ENCODE measurements at regions not wholly inside any gene's neighbourhood (a gene's known extent, or its start where the extent isn't known, plus 50 kb on each side); places are given as distances from the start of the nearest gene placed in this dataset.

DNA sequence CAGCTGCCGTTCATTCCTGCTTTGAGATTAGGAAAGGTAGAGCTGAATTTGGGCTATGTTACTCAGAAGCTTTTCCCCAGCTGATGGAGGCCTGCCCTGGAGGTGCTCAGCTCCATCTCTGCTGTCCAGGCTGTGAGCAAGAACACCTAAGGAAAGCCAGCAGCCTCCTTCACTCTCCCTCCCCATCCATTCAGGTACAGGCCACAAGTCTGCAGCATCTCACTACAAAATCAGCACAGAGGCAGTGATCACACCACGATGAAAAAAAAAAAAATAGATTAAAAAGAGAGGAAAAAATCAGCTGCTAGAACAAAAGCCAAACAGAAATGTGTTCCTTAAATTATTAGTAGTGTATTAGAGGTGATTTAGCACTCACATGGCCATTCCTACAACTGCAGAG, 515.0 kb downstream of the CDH26 start:
- Histone ChIP-seq H3K27me3 (ENCODE audit: insufficient read depth) (no peaks in the 10 kb centered on the region), H3K4me1 (ENCODE audit: control insufficient read depth in 1 of 2, insufficient read depth in 2 of 2, low read depth in 1 of 2, low read length in 1 of 2) (no peaks in the 10 kb centered on the region), H3K4me2 (no peak overlapping the region), H3K9me3 (no peaks in the 10 kb centered on the region), H4K20me1 (ENCODE audit: insufficient read depth) (no peaks in the 10 kb centered on the region), H3K4me3 (ENCODE audit: low read depth in 2 of 2, low read length in 1 of 2) (no peak overlapping the region), H3K79me2 (ENCODE audit: insufficient read depth) (no peaks in the 10 kb centered on the region), H2AFZ (ENCODE audit: low read depth) (no peak overlapping the region), H3K9me2 (no peaks in the 10 kb centered on the region), H3K36me3 (replicated peaks in 1 of 2; ENCODE audit: control insufficient read depth in 1 of 2, insufficient read depth in 2 of 2, low read length in 1 of 2) (no peaks in the 10 kb centered on the region), H3F3A (replicated peaks; ENCODE audit: insufficient read depth) (no peaks in the 10 kb centered on the region), H3K9ac (no peak overlapping the region), H3K27ac (ENCODE audit: low read depth in 2 of 2, low read length in 1 of 2) (no peak overlapping the region)
- DNase-seq = no peak
- ChIA-PET CTCF (interaction anchor here (0.7 to 2.0 kb wide), 2 partner anchors 9 to 12 kb away, joined by 3 to 7 read pairs; no protein-coding TSS in a partner anchor), POLR2A (no interaction called here)
- TF ChIP-seq, protein P1, sequence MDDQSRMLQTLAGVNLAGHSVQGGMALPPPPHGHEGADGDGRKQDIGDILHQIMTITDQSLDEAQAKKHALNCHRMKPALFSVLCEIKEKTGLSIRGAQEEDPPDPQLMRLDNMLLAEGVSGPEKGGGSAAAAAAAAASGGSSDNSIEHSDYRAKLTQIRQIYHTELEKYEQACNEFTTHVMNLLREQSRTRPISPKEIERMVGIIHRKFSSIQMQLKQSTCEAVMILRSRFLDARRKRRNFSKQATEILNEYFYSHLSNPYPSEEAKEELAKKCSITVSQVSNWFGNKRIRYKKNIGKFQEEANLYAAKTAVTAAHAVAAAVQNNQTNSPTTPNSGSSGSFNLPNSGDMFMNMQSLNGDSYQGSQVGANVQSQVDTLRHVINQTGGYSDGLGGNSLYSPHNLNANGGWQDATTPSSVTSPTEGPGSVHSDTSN (IDR thresholded peaks at IDR 0.05) = no peak
- TF ChIP-seq TAF1 (IDR thresholded peaks at IDR 0.05; ENCODE audit: borderline replicate concordance, low read depth, low read length) = no peak
- TF ChIP-seq RXRA (IDR thresholded peaks at IDR 0.05; ENCODE audit: borderline replicate concordance, low read depth) = no peak
- no peak for TF ChIP-seq TCF12 (IDR thresholded peaks at IDR 0.05)
- TF ChIP-seq SMC3 (IDR thresholded peaks at IDR 0.05; ENCODE audit: low read depth, low read length) = no peak
- no peak for TF ChIP-seq TEAD4 (IDR thresholded peaks at IDR 0.05; ENCODE audit: borderline replicate concordance, insufficient read depth)
- TF ChIP-seq MXI1 (IDR thresholded peaks at IDR 0.05; ENCODE audit: low read depth, low read length) = no peak
- TF ChIP-seq, protein P2, sequence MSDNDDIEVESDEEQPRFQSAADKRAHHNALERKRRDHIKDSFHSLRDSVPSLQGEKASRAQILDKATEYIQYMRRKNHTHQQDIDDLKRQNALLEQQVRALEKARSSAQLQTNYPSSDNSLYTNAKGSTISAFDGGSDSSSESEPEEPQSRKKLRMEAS (IDR thresholded peaks at IDR 0.05; ENCODE audit: low read depth) = no peak
- TF ChIP-seq, protein P3, sequence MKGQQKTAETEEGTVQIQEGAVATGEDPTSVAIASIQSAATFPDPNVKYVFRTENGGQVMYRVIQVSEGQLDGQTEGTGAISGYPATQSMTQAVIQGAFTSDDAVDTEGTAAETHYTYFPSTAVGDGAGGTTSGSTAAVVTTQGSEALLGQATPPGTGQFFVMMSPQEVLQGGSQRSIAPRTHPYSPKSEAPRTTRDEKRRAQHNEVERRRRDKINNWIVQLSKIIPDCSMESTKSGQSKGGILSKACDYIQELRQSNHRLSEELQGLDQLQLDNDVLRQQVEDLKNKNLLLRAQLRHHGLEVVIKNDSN (IDR thresholded peaks at IDR 0.05; ENCODE audit: borderline replicate concordance, low read depth) = no peak
- no peak for TF ChIP-seq FOXM1 (IDR thresholded peaks at IDR 0.05; ENCODE audit: low read depth)
- no peak for TF ChIP-seq JUND (IDR thresholded peaks at IDR 0.05)
- no peak for TF ChIP-seq RFX5 (IDR thresholded peaks at IDR 0.05; ENCODE audit: low read length)
- TF ChIP-seq SIN3A (IDR thresholded peaks at IDR 0.05; ENCODE audit: borderline replicate concordance, low read depth, low read length) = no peak
- TF ChIP-seq, protein P4, sequence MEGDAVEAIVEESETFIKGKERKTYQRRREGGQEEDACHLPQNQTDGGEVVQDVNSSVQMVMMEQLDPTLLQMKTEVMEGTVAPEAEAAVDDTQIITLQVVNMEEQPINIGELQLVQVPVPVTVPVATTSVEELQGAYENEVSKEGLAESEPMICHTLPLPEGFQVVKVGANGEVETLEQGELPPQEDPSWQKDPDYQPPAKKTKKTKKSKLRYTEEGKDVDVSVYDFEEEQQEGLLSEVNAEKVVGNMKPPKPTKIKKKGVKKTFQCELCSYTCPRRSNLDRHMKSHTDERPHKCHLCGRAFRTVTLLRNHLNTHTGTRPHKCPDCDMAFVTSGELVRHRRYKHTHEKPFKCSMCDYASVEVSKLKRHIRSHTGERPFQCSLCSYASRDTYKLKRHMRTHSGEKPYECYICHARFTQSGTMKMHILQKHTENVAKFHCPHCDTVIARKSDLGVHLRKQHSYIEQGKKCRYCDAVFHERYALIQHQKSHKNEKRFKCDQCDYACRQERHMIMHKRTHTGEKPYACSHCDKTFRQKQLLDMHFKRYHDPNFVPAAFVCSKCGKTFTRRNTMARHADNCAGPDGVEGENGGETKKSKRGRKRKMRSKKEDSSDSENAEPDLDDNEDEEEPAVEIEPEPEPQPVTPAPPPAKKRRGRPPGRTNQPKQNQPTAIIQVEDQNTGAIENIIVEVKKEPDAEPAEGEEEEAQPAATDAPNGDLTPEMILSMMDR (IDR thresholded peaks at IDR 0.05) = no peak
- TF ChIP-seq FOSL2 (IDR thresholded peaks at IDR 0.05; ENCODE audit: borderline replicate concordance, low read depth) = no peak
- 46% methylated on average over 2 of the region's 2 CpGs for WGBS (ENCODE audit: low lambda C conversion rate)

All from SK-N-SH (cell line).